ENCODE measurements at regions not wholly inside any gene's neighbourhood (a gene's known extent, or its start where the extent isn't known, plus 50 kb on each side); places are given as distances from the start of the nearest gene placed in this dataset.
A peak's percentile ranks its signal among the peaks of the same experiment; 100 is the strongest.

DNA sequence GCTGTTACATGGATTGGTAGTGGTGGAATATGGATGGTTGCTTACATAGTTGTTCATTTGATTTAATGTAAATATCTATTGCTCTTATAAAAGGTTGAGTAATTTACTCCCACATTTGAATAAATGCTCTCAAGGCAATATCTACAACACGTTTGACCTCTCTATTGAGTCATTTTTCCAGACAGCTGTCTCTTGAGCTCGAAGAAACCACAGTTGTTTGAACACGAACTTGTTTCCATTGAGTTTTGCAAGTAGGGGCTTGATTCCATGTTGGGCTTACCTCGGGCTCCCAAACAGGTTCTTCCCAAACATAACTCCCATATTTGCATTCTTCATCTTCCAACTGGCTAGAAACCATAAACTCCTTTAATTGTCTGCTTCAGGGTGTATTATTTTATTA is 115.0 kb upstream of the HMHB1 start:
- in situ Hi-C loops (cut with HindIII; ENCODE audit: low pct_unique_long_range_greater_than_20kb, low sequenced_read_pairs): no loop called here
- TF ChIP-seq JUND (IDR thresholded peaks at IDR 0.05; ENCODE audit: low read depth): no peak
- peak in 1 of 2 experiments; percentile 84 for DNase-seq (ENCODE audit: low read depth in 1 of 2, low spot score in 1 of 2)

DNA sequence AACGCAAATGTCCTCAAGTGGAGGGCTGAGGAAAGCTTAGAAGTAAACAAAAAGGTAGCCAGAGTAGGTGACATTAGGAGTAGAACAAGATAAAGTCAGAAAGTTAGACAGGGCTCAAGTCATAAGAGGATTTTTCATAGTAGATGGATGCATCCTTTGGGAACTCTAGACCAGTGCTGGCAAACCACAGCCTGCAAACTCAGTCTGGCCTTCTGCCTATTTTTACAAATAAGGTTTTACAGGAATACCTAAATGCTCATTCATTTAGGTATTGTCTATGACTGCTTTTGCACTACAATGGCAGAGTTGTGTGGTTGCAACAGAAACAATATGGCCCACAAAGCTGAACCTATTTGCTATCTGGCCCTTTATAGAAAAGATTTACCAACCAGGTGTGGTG is 116.0 kb upstream of the HMHB1 start:
- DNase-seq (ENCODE audit: low read depth in 1 of 2, low spot score in 1 of 2): no peak
- no peak for TF ChIP-seq JUND (IDR thresholded peaks at IDR 0.05; ENCODE audit: low read depth)
- in situ Hi-C loops (cut with HindIII; ENCODE audit: low pct_unique_long_range_greater_than_20kb, low sequenced_read_pairs): no loop called here

DNA sequence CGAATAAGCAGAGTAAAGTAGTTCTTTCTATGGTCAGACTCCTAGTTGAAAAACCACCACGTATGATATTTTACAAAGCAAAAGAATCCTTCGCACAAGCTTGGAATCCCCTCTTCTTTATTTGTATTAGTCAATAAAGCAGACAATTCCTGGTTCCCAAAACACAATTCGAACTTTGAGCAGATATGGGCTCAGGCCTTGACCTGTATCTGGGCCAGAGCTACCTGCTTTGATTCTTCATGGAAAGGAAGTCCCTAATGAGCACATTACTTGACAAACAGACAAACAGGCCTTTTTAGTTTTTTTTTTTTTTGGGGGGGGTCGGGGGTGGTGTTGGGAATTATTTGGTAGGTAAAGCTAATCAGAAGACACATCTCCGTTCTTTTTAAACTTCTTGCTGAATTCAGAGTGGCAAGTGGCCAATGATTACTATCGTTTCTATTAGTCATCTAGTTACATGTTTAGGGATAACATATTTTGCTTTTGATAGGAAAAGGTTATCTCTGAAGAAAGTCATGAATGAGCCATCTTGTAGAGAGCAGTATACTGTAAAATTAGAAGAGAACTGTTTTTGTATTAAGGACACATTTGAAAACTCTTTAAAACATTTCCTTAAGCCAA is 116.6 kb upstream of the HMHB1 start:
- no peak for DNase-seq (ENCODE audit: low read depth in 1 of 2, low spot score in 1 of 2)
- in situ Hi-C loops (cut with HindIII; ENCODE audit: low pct_unique_long_range_greater_than_20kb, low sequenced_read_pairs): no loop called here
- TF ChIP-seq JUND (IDR thresholded peaks at IDR 0.05; ENCODE audit: low read depth): no peak

DNA sequence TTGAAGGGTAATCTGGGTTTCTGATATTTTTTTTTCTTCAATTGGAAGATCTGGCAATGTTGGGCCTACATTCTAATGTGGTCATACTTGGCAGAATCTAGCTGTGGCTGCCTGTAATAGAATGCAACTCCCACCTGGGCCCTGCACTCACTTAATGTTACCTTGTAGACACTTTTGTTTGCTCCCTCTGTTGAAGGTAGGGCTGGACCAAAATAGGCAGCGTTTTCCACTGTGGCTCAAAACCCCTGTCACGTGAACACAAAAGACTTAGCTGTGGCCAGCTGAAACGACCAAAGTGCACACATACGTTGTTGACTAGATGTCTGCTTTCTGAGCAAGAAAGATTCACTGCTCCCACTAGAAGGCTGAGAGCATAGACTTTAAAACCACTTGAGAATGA is 117.6 kb upstream of the HMHB1 start:
- no peak for DNase-seq (ENCODE audit: low read depth in 1 of 2, low spot score in 1 of 2)
- TF ChIP-seq JUND (IDR thresholded peaks at IDR 0.05; ENCODE audit: low read depth): no peak
- in situ Hi-C loops (cut with HindIII; ENCODE audit: low pct_unique_long_range_greater_than_20kb, low sequenced_read_pairs): no loop called here

DNA sequence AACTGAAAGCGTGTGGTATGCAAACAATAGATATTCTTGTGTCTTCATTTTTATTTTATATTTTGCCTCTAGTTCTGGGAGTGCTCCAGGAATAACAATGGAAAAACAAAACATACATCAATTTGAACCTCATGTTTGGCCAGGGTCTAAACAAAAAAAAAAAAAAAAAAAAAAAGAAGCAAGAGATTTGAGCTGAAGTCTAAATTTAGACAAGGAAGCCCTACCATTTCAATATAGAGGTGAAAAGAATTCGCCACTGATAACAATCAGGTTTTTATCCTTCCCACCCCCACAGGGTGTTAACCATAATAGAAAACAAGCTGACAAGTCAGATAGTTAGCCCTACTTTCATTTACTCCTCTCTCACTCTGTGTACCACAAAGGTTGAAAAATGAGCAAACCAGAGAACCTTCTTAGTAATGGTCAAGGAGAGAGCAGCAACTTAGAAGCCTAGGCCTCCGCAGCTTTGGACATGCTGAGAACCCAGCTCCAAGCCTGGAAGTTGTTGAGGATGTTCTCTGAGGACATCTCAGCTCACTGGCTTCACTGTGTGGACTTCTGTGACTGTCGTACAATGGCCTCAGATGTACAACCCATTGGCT is 118.2 kb upstream of the HMHB1 start:
- no peak for TF ChIP-seq JUND (IDR thresholded peaks at IDR 0.05; ENCODE audit: low read depth)
- in situ Hi-C loops (cut with HindIII; ENCODE audit: low pct_unique_long_range_greater_than_20kb, low sequenced_read_pairs): no loop called here
- DNase-seq (ENCODE audit: low read depth in 1 of 2, low spot score in 1 of 2): no peak

DNA sequence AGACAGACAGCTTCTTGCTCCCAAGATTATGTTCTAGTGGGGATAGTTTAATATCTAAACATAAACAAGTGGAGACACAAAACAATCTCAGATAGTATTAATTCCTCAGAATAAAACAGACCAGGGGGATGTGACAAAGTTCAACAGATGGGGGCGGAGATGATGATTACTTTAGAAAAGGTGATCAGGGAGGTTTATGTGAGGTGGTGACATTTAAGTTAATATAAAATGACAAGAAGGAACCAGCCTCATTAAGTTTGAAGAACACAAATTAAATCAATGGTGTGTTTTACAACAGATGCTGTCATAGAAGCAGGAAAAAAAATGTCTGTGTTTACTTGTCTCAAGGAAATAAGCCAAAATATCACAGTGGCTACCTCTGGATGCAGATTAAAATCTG is 119.6 kb upstream of the HMHB1 start:
- DNase-seq (ENCODE audit: low read depth in 1 of 2, low spot score in 1 of 2): no peak
- TF ChIP-seq JUND (IDR thresholded peaks at IDR 0.05; ENCODE audit: low read depth): no peak
- in situ Hi-C loops (cut with HindIII; ENCODE audit: low pct_unique_long_range_greater_than_20kb, low sequenced_read_pairs): no loop called here

DNA sequence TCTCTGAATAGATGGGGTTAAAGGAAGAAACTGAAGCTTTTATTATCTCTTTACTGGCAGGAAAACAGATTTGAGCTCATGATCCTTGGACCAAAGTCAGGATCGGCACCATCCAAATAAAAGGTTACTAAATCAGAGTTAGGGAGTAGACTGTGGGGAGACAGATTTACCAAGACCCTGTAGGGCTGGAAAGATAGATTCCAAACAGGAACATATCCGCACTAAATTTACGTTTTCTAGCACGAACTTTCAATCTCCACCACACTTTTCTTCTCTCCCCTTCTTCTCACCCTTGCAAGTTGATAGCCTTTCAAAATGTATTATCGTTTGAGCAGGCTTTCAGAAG is 120.0 kb upstream of the HMHB1 start:
- in situ Hi-C loops (cut with HindIII; ENCODE audit: low pct_unique_long_range_greater_than_20kb, low sequenced_read_pairs): no loop called here
- TF ChIP-seq JUND (IDR thresholded peaks at IDR 0.05; ENCODE audit: low read depth): no peak
- no peak for DNase-seq (ENCODE audit: low read depth in 1 of 2, low spot score in 1 of 2)

DNA sequence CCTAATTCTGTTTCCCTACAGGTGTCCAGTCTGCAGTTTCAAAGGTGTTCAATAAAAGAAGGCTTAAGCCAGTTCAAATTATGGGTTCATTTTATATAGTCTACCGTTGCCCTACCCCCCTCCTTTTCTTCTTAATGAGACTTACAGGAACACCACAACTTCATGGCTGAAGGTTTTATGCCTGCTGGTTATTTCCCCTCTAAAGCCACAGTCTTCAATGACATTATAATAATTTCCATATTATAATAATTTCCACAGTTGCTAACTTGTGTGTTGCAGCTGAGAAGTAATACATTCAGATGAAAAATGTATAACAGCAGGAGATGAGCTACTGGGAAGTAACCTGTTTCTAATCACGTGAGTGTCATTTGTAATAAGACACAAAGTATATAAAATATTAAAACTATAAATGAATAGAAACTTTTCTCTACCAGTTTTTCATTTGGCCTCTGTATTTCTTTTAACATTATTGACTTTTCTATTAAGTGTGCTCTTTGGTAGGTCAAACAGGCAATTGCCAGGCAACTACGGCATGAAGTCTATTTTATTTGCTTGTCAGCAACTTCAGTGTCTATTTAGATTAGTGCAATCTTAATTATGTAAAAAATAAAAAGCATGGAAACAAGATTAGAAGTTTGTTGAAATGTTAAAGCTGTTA is 120.5 kb upstream of the HMHB1 start:
- TF ChIP-seq JUND (IDR thresholded peaks at IDR 0.05; ENCODE audit: low read depth): no peak
- no peak for DNase-seq (ENCODE audit: low read depth in 1 of 2, low spot score in 1 of 2)
- in situ Hi-C loops (cut with HindIII; ENCODE audit: low pct_unique_long_range_greater_than_20kb, low sequenced_read_pairs): no loop called here

DNA sequence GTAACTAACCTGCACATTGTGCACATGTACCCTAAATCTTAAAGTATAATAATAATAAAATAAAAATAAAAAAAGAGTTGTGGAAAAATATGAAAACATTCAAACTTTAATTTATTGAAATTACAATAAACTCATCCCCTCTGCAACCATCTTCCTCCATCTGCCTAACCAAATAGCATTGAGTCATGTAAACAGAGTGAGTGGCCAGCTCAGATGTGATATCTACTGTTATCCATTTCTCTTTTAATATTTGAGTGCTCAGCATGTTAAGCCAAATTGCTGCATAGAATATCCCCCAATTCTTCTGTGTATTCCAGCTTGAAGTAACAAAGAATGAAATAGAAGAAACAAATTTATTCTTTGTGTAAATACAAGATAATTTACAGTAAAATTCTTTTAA is 124.4 kb upstream of the HMHB1 start:
- DNase-seq (ENCODE audit: low read depth in 1 of 2, low spot score in 1 of 2): no peak
- no peak for TF ChIP-seq JUND (IDR thresholded peaks at IDR 0.05; ENCODE audit: low read depth)
- in situ Hi-C loops (cut with HindIII; ENCODE audit: low pct_unique_long_range_greater_than_20kb, low sequenced_read_pairs): no loop called here

DNA sequence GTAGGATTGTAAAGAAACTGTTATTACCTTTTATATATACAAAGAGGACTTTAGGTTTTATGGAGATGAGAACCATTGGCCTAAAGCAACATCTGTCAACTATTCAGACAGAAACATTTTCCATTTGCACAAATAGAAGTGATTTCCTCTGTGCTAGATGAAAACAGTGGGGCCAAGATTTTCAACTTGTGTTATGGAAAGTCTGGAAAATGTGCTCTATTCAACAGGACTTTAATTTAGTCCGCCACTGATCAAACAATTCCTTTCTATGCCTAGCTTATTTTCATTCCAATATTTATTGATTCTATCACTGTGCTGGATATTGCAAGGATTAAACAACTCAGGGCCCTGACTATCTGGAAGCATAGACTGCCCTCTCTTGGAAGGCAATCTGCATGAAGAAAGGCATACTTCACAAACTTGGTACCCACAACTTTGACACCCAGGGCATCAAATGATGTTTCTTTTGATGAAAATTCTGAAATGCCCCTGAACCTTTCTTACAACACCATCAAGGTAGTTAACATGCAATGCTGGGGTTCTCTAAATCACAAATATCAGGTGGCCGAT is 126.6 kb upstream of the HMHB1 start:
- TF ChIP-seq JUND (IDR thresholded peaks at IDR 0.05; ENCODE audit: low read depth): no peak
- DNase-seq (ENCODE audit: low read depth in 1 of 2, low spot score in 1 of 2): peak; percentile 26 to 86
- in situ Hi-C loops (cut with HindIII; ENCODE audit: low pct_unique_long_range_greater_than_20kb, low sequenced_read_pairs): no loop called here

DNA sequence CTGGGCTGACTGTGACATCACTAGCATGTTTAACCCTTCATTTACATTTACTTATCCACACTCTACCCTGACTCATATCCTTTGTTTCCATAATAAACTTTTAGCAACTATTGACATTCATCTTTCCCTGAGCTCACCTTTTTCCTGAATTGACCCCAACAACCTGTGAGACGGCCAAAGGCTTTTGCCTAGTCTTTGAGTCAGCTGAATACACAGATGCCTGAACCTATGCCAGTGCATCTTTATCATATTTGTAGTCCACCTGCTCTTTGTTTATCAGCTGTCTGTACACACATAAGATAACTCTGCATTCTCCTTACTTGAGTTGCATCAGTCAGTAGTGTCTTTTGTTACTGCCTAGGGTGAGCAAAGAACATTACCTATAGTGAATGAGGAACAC is 128.5 kb upstream of the HMHB1 start:
- in situ Hi-C loops (cut with HindIII; ENCODE audit: low pct_unique_long_range_greater_than_20kb, low sequenced_read_pairs): no loop called here
- no peak for DNase-seq (ENCODE audit: low read depth in 1 of 2, low spot score in 1 of 2)

DNA sequence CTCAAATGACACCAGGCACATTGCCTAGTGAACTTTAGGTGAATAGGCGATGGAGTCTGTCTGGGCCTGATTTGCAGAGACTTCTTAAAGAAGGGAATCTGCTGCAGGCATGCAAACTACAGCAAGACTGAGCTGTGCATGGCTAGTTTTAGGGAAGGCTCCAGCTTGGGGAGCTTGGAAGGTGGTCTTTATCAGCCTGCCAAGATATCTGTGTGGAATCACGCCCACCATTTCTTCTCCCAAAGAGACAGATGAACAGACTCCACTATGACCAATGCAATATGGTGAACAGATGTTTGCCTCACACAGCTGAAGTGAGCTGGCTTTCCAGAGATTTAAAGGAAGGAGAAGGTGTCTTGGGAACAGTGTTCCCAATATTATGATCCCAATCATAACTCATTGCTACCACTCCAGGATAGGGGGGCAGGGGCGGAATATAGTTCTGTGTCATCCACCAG is 129.0 kb upstream of the HMHB1 start:
- in situ Hi-C loops (cut with HindIII; ENCODE audit: low pct_unique_long_range_greater_than_20kb, low sequenced_read_pairs): no loop called here
- no peak for DNase-seq (ENCODE audit: low read depth in 1 of 2, low spot score in 1 of 2)
- no peak for TF ChIP-seq JUND (IDR thresholded peaks at IDR 0.05; ENCODE audit: low read depth)

More for the DNA sequence above, 128.5 kb upstream of the HMHB1 start:
- TF ChIP-seq JUND (IDR thresholded peaks at IDR 0.05; ENCODE audit: low read depth): no peak

DNA sequence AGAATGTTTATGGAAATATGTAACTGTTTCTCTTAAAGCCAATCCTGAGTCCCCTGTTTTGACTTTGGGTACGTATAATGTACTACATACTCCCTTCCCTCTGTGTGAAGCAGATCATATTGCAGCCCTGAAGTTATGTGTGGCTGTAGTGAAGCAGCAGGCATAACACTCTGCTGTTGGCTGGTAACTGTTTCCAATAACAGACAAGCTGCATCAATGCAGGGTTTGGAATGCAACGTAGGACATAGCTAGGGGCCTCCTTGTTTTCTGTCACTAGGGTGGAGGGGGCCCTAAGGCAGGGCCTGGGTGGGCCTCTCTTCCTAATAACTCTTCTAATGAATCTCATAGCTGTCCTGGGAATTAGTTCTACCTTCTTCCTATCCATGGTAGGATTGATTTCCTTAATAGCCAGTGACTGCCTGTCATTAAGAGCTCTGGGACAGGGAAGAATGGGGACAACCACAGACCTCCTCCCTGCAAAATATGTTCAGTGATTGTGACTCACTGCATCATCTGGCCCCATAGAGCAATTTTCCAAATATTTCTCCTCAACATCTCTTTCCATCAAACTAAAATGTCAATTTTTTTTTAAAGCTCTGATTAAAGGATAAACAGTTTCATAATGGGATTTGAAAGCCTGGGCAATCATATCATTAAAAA is 129.6 kb upstream of the HMHB1 start:
- in situ Hi-C loops (cut with HindIII; ENCODE audit: low pct_unique_long_range_greater_than_20kb, low sequenced_read_pairs): no loop called here

More for the DNA sequence above, 129.6 kb upstream of the HMHB1 start:
- no peak for TF ChIP-seq JUND (IDR thresholded peaks at IDR 0.05; ENCODE audit: low read depth)
- no peak for DNase-seq (ENCODE audit: low read depth in 1 of 2, low spot score in 1 of 2)
